Peyer's patch (tissue), 4 donors: ENCODE measurements at regions not wholly inside any gene's neighbourhood (a gene's known extent, or its start where the extent isn't known, plus 50 kb on each side); places are given as distances from the start of the nearest gene placed in this dataset.

Experiments used
- DNase-seq, 3 donors: peaks; one replicate each; pipeline ENCODE4 v3.0.0-alpha.2; 2017 to 2019
- H3K27ac ChIP-seq, 4 donors: fragments of 200-600 bp; sonication (generic); one replicate each; pipeline ENCODE4 v1.5.1; 2016 to 2019
- H3K27me3 ChIP-seq, 2 donors: fragments of 200-600 bp; sonication (generic); one replicate each; pipeline ENCODE4 v1.5.1; 2019
- H3K36me3 ChIP-seq, 3 donors: fragments of 200-600 bp; sonication (generic); one replicate each; pipeline ENCODE4 v1.5.1; 2016 to 2019
- H3K4me1 ChIP-seq, 4 donors: fragments of 200-600 bp; sonication (generic); one replicate each; pipeline ENCODE4 v1.5.1; 2016 to 2019
- H3K4me3 ChIP-seq, 4 donors: fragments of 200-600 bp; sonication (generic); 1 replicate in 3 of 4; 2 replicates in 1 of 4; pipeline ENCODE4 v1.5.1; 2016 to 2019; ENCODE audit warnings: mild to moderate bottlenecking in 1 of 4
- H3K9me3 ChIP-seq, 4 donors: fragments of 200-600 bp; sonication (generic); one replicate each; pipeline ENCODE4 v1.5.1; 2016 to 2019; ENCODE audit warnings: mild to moderate bottlenecking in 1 of 4
- POLR2A ChIP-seq, 2 donors: fragments of 450-650 bp; IDR thresholded peaks; one replicate each; pipeline ENCODE4 v1.5.1; 2017; ENCODE audit warnings: antibody characterized with exemption in 2 of 2, mild to moderate bottlenecking in 2 of 2, moderate library complexity in 2 of 2
- TF ChIP-seq, protein P1 (sequence below), 6 experiments: fragments of 450-650 bp in 4 of 6; fragments of 200-600 bp in 2 of 6; sonication (generic) in 1 of 6; IDR thresholded peaks; one replicate each; pipeline ENCODE4 v1.5.1; 2017 to 2019; ENCODE audit warnings: antibody characterized with exemption in 6 of 6, mild to moderate bottlenecking in 3 of 6, moderate library complexity in 1 of 6

DNA sequence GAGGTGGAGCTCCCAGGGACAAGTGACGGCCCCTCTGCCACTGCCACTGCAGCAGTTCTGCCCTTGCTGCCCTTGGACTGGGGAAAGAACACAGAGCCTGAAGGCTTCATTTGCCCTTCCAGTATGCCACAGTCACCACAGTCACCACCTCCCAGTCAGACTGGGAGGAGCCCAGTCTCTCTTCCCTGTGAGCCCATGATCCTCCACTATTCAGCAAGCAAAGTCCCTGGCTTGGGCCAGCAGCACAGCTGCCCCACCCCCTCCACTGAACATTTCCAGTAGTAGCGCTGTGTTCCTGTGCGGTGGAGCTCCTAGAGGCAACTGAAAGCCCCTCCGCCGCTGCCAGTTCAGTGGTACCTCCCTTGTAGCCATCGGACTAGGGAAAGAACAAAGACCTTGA, 329.4 kb downstream of the MAN2A1 start:
- TF ChIP-seq, protein P1, sequence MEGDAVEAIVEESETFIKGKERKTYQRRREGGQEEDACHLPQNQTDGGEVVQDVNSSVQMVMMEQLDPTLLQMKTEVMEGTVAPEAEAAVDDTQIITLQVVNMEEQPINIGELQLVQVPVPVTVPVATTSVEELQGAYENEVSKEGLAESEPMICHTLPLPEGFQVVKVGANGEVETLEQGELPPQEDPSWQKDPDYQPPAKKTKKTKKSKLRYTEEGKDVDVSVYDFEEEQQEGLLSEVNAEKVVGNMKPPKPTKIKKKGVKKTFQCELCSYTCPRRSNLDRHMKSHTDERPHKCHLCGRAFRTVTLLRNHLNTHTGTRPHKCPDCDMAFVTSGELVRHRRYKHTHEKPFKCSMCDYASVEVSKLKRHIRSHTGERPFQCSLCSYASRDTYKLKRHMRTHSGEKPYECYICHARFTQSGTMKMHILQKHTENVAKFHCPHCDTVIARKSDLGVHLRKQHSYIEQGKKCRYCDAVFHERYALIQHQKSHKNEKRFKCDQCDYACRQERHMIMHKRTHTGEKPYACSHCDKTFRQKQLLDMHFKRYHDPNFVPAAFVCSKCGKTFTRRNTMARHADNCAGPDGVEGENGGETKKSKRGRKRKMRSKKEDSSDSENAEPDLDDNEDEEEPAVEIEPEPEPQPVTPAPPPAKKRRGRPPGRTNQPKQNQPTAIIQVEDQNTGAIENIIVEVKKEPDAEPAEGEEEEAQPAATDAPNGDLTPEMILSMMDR (IDR thresholded peaks at IDR 0.05) = no peak
- TF ChIP-seq POLR2A (IDR thresholded peaks at IDR 0.05) = no peak

DNA sequence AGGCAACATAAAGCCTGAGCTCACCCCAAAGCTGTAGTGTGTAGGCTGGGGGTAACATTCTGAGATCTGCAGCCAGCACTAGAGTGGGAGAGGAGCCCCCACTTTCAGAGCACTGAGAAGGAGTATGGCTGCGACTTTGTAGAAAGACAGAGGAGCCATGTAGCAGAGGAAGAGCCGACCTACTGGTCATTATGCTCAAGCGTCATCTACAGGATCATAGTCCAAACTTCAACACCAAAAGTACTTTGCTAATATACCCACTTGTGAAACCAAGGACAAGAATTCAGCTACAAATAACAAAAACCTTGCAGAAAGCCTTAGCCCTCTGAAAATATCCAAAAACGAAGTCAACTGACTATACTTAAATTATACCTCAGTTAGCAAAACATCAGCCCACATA, 330.1 kb downstream of the MAN2A1 start:
- Histone ChIP-seq H3K36me3 (no peaks in the 10 kb centered on the region), H3K4me3 (no peak overlapping the region), H3K27ac (no peak overlapping the region), H3K9me3 (no peaks in the 10 kb centered on the region), H3K27me3 (no peaks in the 10 kb centered on the region), H3K4me1 (no peaks in the 10 kb centered on the region)
- no peak for DNase-seq
- TF ChIP-seq POLR2A (IDR thresholded peaks at IDR 0.05) = no peak
- TF ChIP-seq, protein P1 (IDR thresholded peaks at IDR 0.05) = no peak

More for the DNA sequence above, 329.4 kb downstream of the MAN2A1 start:
- Histone ChIP-seq H3K27me3 (no peaks in the 10 kb centered on the region), H3K9me3 (no peaks in the 10 kb centered on the region), H3K4me1 (no peaks in the 10 kb centered on the region), H3K4me3 (no peak overlapping the region), H3K27ac (no peak overlapping the region), H3K36me3 (no peaks in the 10 kb centered on the region)
- no peak for DNase-seq

DNA sequence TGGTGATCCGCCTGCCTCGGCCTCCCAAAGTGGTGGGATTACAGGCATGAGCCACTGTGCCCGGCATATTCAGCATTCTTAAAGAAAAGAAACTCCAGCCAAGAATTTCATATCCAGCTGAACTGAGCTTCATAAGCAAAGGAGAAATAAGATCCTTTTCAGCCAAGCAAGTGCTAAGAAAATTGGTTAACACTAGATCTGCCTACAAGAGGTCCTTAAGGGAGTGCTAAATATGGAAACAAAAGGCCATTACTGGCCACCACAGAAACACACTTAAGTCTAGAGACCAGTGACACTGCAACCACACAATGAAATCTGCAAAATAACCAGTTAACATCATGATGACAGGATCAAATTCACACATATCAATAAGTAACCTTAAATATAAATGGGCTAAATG, 331.5 kb downstream of the MAN2A1 start:
- no peak for TF ChIP-seq POLR2A (IDR thresholded peaks at IDR 0.05)
- TF ChIP-seq, protein P1 (IDR thresholded peaks at IDR 0.05) = no peak
- no peaks in the 10 kb centered on the region for H3K9me3 ChIP-seq
- H3K4me1 ChIP-seq = no peaks in the 10 kb centered on the region
- no peaks in the 10 kb centered on the region for H3K36me3 ChIP-seq
- no peak overlapping the region for H3K27ac ChIP-seq
- no peak overlapping the region for H3K4me3 ChIP-seq
- no peak for DNase-seq
- H3K27me3 ChIP-seq = no peaks in the 10 kb centered on the region

DNA sequence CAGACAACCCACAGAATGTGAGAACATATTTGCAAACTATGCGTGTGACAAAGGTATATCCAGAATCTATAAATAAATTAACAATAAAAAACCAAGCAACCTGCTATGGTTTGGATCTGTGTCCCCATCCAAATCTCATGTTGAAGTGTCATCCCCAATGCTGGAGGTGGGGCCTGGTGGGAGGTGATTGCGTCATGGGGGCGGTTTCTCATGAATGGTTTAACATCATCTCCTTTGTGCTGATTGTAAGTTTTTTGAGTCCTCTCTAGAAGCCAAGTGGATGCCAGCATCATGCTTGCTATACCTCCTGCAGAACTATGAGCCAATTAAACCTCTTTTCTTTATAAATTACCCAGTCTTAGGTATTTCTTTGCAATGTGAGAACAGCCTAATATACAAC, 335.4 kb downstream of the MAN2A1 start:
- TF ChIP-seq, protein P1 (IDR thresholded peaks at IDR 0.05) = no peak
- TF ChIP-seq POLR2A (IDR thresholded peaks at IDR 0.05) = no peak

DNA sequence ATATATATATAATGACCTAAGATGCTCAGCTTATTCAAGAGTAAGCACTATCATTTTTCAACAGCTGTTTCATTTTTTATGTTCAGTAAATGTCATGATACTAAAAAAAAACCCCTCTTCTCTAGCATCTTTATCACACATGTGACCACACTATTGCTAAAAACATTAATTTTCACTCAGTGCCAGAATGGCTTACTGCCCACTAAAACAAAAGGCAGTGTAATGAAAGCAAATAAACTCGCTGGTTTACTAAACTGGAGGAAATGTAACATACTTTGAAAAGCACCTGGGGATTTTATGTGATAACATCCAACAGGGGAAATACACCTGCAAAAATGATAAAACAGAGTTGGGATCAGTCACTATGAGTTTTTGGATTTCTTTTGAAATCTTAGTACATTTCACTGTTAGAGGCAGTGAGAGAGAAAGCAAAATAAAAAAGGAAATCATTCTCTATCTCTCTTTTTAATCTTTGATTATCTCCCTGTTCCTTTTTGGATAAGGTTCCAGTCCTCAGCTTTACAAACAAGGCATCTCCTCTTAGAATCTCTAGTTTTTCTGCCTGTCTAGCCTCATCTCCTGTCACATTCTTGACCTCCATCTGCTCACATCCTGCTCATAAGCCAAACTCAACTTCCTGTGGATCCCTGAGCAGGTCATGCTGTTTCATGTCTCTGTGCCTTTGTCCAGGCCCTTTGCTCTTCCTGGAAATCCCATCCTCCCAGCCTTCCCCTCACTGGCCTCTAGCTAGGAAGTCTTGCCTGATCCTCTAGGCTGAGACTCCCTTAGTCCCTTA, 338.0 kb downstream of the MAN2A1 start:
- H3K4me3 ChIP-seq = no peak overlapping the region
- H3K9me3 ChIP-seq = no peaks in the 10 kb centered on the region
- DNase-seq = no peak
- H3K27me3 ChIP-seq = no peaks in the 10 kb centered on the region
- TF ChIP-seq POLR2A (IDR thresholded peaks at IDR 0.05) = no peak
- TF ChIP-seq, protein P1 (IDR thresholded peaks at IDR 0.05) = no peak
- H3K36me3 ChIP-seq = no peaks in the 10 kb centered on the region
- H3K27ac ChIP-seq = no peak overlapping the region
- no peaks in the 10 kb centered on the region for H3K4me1 ChIP-seq

More for the DNA sequence above, 335.4 kb downstream of the MAN2A1 start:
- Histone ChIP-seq H3K9me3 (no peaks in the 10 kb centered on the region), H3K27me3 (no peaks in the 10 kb centered on the region), H3K4me3 (no peak overlapping the region), H3K27ac (no peak overlapping the region), H3K4me1 (no peaks in the 10 kb centered on the region), H3K36me3 (no peaks in the 10 kb centered on the region)
- no peak for DNase-seq
